ENCODE measurements at regions not wholly inside any gene's neighbourhood (a gene's known extent, or its start where the extent isn't known, plus 50 kb on each side); places are given as distances from the start of the nearest gene placed in this dataset.
"Not testable (repeated sequence)": the region's sequence is repeated elsewhere in the genome, so short reads cannot be mapped to it uniquely, and the experiment has no call there.

- no peak for DNase-seq
Observed at GRCh38 chr10:4633776-4634175, 192.2 kb upstream of the AKR1E2 start.

- DNase-seq, result no peak
Observed at GRCh38 chr10:4633186-4633585, 192.8 kb upstream of the AKR1E2 start.

GRCh38 chr10:4632757-4633156 is 193.2 kb upstream of the AKR1E2 start:
- no peak for DNase-seq

- DNase-seq, result no peak
Observed at GRCh38 chr10:4626919-4627318, 199.1 kb upstream of the AKR1E2 start.

- no peak for DNase-seq
Observed at GRCh38 chr10:4623757-4624420, 202.1 kb upstream of the AKR1E2 start.

- DNase-seq, result no peak
Observed at GRCh38 chr10:4623200-4623599, 202.8 kb upstream of the AKR1E2 start.

- DNase-seq, result no peak
Observed at GRCh38 chr10:4622384-4622783, 203.6 kb upstream of the AKR1E2 start.

GRCh38 chr10:4617589-4617988 is 208.4 kb upstream of the AKR1E2 start:
- DNase-seq, result no peak

- no peak for DNase-seq
Observed at GRCh38 chr10:4615042-4615441, 211.0 kb upstream of the AKR1E2 start.

- no peak for DNase-seq
Observed at GRCh38 chr10:4609251-4609650, 216.8 kb upstream of the AKR1E2 start.

- no peak for DNase-seq
Observed at GRCh38 chr10:4607681-4608080, 218.3 kb upstream of the AKR1E2 start.

- DNase-seq, result no peak
Observed at GRCh38 chr10:4606856-4607636, 219.0 kb upstream of the AKR1E2 start.

GRCh38 chr10:4602764-4603491 is 223.1 kb upstream of the AKR1E2 start:
- DNase-seq, result no peak

GRCh38 chr10:4599471-4599870 is 226.5 kb upstream of the AKR1E2 start:
- DNase-seq, result no peak

GRCh38 chr10:4597898-4598297 is 228.1 kb upstream of the AKR1E2 start:
- not testable (repeated sequence) for DNase-seq

- no peak for DNase-seq
Observed at GRCh38 chr10:4596951-4597350, 229.1 kb upstream of the AKR1E2 start.

- DNase-seq, result no peak
Observed at GRCh38 chr10:4595719-4596319, 230.2 kb upstream of the AKR1E2 start.

GRCh38 chr10:4590807-4591206 is 235.2 kb upstream of the AKR1E2 start:
- DNase-seq, result no peak

GRCh38 chr10:4588824-4589223 is 237.2 kb upstream of the AKR1E2 start:
- no peak for DNase-seq

GRCh38 chr10:4587466-4587865 is 238.5 kb upstream of the AKR1E2 start:
- no peak for DNase-seq

- no peak for DNase-seq
Observed at GRCh38 chr10:4586776-4587175, 239.2 kb upstream of the AKR1E2 start.

- no peak for DNase-seq
Observed at GRCh38 chr10:4581929-4582328, 244.1 kb upstream of the AKR1E2 start.

- no peak for DNase-seq
Observed at GRCh38 chr10:4579844-4580243, 246.2 kb upstream of the AKR1E2 start.

- DNase-seq, result no peak
Observed at GRCh38 chr10:4576206-4576605, 249.8 kb upstream of the AKR1E2 start.

Measured in OCI-M1 (cell line).